ENCODE measurements at regions not wholly inside any gene's neighbourhood (a gene's known extent, or its start where the extent isn't known, plus 50 kb on each side); places are given as distances from the start of the nearest gene placed in this dataset.

DNA sequence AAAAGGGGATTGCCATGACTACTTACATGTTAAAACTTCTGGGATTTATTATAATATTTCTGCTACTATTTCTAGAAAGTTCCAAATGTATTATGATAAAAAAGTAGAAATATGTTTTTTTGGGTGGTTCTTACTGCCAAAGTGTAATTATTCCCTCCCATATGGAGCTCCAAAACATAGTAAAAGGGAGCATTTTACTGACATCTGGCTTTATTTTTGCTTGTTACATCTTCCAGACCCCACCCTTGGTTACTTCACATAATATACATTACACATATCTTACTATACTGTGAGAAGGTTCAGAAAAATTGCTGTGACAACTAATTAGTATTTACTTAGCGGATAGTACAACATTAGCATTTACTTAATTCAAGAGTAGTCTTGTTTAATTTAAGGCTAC lies 205.1 kb upstream of the TLL1 start:
- no peak for DNase-seq (ENCODE audit: low spot score)

- no peak for DNase-seq (ENCODE audit: low spot score)
Measured at GRCh38 chr4:165668694-165669093, 204.3 kb upstream of the TLL1 start.

DNA sequence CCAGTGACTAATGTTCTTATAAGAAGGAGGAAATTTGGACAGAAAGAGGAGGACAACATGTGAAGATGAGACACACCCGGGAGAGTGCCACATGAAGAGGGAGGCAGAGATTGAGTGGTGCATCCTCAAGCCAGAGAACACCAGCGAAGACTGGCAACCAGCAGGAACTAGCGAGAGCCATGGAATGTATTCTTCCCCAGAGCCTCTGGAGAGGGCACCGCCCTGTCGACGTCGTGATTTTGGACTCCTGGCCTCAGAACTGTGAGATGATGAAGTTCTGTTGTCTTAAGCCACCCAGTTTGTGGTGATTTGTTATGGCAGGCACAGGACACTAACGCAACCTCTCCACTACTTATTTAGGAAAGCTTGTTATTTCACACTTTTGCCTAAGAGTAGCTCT lies 196.0 kb upstream of the TLL1 start:
- no peak for DNase-seq (ENCODE audit: low spot score)

DNA sequence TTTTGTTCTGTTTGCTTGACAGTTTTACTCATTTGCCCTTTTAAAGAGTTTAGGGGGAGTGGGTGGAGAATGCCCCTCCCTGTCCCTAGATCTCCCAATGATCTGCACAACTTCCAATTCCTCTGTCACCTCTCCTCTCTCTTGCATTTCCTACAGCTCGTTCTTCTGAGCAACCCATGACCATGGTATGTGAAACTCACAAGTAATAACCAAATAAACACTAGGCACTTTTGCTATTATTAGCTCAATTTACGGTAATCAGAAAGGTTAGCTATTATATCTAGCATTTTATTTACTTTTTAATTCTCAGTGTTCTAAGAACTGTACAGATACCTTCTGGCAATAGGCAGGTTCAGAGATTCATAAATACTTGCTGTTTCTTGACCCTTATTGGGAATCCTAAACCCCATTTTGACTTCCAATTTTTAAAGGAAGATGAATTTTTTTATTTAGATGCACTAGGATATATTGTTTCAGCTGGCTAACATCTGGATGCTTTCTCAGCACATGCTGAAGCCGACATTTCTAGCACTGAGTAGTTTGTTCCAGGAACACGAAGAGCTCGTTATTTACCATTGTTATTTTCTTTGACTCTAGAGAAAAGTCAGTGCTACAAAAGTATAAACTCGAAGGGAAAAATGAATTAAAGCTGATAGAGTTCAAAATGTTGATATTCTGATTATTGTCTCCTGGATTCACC lies 194.7 kb upstream of the TLL1 start:
- DNase-seq (ENCODE audit: low spot score) = no peak

DNA sequence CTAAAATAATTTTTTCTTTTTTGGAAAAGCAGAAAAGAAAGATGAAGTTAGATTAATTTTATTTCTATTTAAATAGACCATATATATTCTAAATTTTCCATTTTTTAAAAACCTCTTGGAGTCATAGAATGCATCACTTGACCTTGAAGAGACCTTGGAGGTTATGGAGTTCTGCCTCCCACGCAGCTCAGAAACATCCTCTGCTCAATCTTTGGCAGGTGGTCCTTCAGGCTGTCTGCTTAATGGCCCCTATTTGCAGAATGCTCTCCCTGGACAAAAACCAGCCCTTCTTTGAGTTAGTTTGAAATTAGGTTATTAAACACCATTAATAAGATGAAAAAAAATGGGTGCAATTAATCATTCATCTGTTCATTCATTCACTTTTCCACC lies 194.1 kb upstream of the TLL1 start:
- no peak for DNase-seq (ENCODE audit: low spot score)

DNA sequence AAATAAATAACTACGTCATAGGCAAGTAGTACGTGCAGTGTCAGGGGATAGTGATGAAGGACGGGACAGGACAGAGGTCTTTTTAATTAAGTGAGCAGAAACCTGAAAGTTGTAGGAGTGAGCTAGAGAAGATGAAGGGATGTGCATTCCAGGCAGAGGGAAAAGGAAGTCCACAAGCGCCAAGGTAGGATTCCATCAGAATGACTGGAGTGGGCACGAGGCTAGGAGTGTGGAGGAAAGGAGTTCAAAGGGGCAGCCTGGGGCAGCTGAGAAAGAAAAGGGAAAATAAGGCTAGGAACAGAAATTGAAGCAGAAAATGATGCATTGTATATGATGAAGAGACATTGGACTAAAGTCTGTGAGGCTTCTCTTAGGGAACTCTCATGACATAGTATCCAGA lies 192.2 kb upstream of the TLL1 start:
- DNase-seq (ENCODE audit: low spot score) = no peak

GRCh38 chr4:165682611-165683010 lies 190.4 kb upstream of the TLL1 start:
- no peak for DNase-seq (ENCODE audit: low spot score)

GRCh38 chr4:165684177-165684805 lies 188.7 kb upstream of the TLL1 start:
- no peak for DNase-seq (ENCODE audit: low spot score)

GRCh38 chr4:165686756-165687155 lies 186.3 kb upstream of the TLL1 start:
- no peak for DNase-seq (ENCODE audit: low spot score)

DNA sequence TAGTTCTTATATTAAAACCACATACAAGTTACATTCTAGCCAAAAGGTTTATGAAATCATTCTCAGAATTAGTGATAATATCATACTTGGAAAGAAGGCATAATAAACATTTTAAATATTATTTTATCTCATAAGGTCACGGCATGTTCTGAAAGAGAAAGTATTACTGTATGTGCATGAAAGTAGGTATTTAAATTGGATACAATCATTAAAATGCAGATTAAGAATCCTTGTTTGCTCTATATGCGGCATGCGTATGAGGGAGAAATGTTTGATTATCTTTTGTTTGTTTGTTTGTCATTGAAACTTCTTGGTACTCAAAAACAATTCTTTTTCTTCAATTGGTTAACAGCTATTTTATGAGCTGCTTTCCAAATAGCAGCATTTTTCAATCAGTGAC lies 183.9 kb upstream of the TLL1 start:
- no peak for DNase-seq (ENCODE audit: low spot score)

- no peak for DNase-seq (ENCODE audit: low spot score)
Measured at GRCh38 chr4:165692082-165692481, 181.0 kb upstream of the TLL1 start.

GRCh38 chr4:165698272-165698671 lies 174.8 kb upstream of the TLL1 start:
- no peak for DNase-seq (ENCODE audit: low spot score)

DNA sequence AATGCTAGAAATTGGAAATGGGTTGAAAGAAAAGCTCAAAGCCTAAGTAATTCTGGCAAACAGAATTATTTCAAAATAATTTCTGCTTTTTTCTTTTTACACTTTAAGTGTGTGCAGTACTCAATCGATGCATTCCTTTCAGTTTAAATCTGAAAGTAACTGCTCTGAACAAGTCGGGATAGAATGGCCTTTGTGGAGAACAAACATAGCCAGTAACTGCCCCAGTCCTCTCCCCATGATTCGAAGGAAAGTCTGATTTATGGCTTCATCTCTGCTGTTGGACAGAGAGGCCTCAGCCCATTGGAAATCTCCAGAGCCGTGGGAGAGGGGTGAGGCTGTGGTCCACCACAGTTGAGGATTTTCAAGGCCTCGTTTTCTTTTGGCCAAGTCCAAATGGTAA lies 174.0 kb upstream of the TLL1 start:
- no peak for DNase-seq (ENCODE audit: low spot score)

DNA sequence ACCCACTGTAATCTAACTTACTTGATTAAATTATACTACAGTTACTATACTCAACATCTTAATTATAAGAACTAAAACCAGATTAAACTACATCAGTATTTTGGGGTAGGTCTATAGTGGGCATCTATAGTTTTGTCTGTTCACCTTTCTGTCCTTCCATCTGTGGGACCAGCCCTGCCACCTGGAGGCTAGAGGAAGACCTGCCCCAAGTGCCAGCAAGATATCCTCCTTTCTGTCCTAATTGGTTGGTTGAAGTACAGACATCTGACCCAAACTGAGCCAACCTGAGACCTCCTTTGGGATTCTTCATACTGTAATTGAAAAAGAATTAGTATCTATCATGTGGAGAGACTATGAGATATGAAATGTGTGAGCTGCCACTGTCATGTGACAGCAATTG lies 172.2 kb upstream of the TLL1 start:
- peak; percentile 40 for DNase-seq (ENCODE audit: low spot score)

GRCh38 chr4:165707128-165707527 lies 165.9 kb upstream of the TLL1 start:
- DNase-seq (ENCODE audit: low spot score) = no peak

GRCh38 chr4:165709516-165709915 lies 163.5 kb upstream of the TLL1 start:
- peak; percentile 32 for DNase-seq (ENCODE audit: low spot score)

- DNase-seq (ENCODE audit: low spot score) = peak; percentile 11
Measured at GRCh38 chr4:165709973-165710526, 163.0 kb upstream of the TLL1 start.

DNA sequence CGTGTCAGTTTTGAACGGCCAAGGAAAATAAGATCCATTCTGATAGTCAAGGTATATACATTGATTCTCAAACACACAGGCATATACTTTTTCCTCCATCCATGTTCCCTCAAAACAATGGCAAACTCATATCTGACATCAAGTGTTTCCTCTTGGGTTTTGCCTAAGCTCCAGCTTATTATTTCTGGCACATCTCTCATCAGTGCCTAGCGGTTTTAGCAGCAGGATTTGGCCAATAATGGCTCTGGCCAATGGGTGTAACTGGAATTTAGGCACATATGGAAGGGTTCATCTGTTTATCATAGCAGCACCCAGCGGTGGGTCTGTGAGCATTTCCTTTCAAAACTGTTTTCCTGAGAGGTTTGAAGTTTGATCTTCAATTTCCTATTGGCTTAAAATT lies 161.6 kb upstream of the TLL1 start:
- DNase-seq (ENCODE audit: low spot score) = no peak

GRCh38 chr4:165711912-165712311 lies 161.1 kb upstream of the TLL1 start:
- no peak for DNase-seq (ENCODE audit: low spot score)

- DNase-seq (ENCODE audit: low spot score) = no peak
Measured at GRCh38 chr4:165714650-165715049, 158.4 kb upstream of the TLL1 start.

DNA sequence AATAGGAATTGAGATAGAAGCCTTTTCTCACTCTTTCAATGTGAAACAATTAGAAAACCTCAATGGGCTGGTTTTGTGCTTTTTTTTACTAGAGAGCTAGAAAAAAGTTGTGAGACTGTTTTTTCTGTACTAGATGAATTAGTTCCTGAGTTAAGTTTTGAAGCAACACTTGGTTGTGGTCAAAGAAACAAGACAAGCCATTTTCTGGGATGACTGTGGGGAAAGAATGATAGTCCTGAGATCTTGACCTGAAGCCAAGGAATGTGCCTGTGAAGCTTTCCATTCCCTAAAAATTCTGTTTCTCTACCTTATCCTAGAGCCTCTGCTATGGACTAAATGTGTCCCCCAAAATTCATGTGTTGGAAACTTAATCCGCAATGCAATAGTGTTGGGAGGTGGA lies 157.8 kb upstream of the TLL1 start:
- DNase-seq (ENCODE audit: low spot score) = no peak

DNA sequence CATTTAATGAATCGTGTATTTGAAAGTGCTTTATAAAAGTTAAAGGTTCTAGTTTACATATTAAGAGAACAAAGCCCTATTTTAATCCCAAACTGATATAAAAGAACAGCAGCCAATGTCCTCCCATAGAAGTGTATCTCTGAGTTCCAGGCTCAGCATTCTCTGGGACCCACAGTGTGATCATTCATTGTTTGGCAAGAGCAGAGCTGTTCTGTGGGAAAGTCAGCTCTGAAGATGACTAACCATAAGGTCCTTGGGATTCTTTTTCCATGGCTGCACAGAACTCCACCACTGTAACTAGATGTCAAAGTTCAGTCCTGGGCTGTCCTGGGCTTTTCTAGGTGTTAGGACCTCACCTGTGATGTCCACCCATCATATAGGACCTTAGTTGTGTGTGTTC lies 157.0 kb upstream of the TLL1 start:
- DNase-seq (ENCODE audit: low spot score) = no peak

GRCh38 chr4:165716472-165716871 lies 156.6 kb upstream of the TLL1 start:
- DNase-seq (ENCODE audit: low spot score) = no peak

- no peak for DNase-seq (ENCODE audit: low spot score)
Measured at GRCh38 chr4:165718660-165719059, 154.4 kb upstream of the TLL1 start.

All from iPS-NIHi11 (cell line).